ENCODE measurements at regions not wholly inside any gene's neighbourhood (a gene's known extent, or its start where the extent isn't known, plus 50 kb on each side); places are given as distances from the start of the nearest gene placed in this dataset.

GRCh38 chr9:105858877-105859276 lies 164.5 kb downstream of the TMEM38B start:
- no TSS peak for BruUV-seq (replicated peaks)
- no peak for FAIRE-seq

More at GRCh38 chr9:105858877-105859276, 164.5 kb downstream of the TMEM38B start:
- Histone ChIP-seq H3K9me3 (replicated peaks; ENCODE audit: control insufficient read depth, insufficient read depth, low read length) (no peaks in the 10 kb centered on the region), H4K20me1 (replicated peaks; ENCODE audit: control insufficient read depth, extremely low read depth, insufficient read depth, low read length) (no peaks in the 10 kb centered on the region), H3K4me1 (ENCODE audit: control insufficient read depth, extremely low read depth, insufficient read depth, low read length) (no peaks in the 10 kb centered on the region), H2AFZ (ENCODE audit: low read depth, low read length) (no peak overlapping the region), H3K36me3 (ENCODE audit: control insufficient read depth in 2 of 2, extremely low read depth in 1 of 2, insufficient read depth in 2 of 2, low read length in 2 of 2) (no peaks in the 10 kb centered on the region), H3K9me1 (replicated peaks; ENCODE audit: control insufficient read depth, extremely low read depth, insufficient read depth, low read length) (no peaks in the 10 kb centered on the region), H3K4me2 (ENCODE audit: insufficient read depth, low read length) (no peak overlapping the region), H3K27ac (ENCODE audit: insufficient read depth, low read depth, low read length) (no peak overlapping the region), H3K27me3 (ENCODE audit: control insufficient read depth in 2 of 2, insufficient read depth in 2 of 2, low read length in 2 of 2) (no peaks in the 10 kb centered on the region), H3K9ac (replicated peaks; ENCODE audit: extremely low read depth, insufficient read depth, low read length) (no peak overlapping the region), H3K4me3 (replicated peaks in 1 of 3; ENCODE audit: insufficient read depth in 1 of 3, low read depth in 1 of 3, low read length in 3 of 3) (no peak overlapping the region), H3K79me2 (ENCODE audit: control insufficient read depth, insufficient read depth, low read length) (no peaks in the 10 kb centered on the region)
- dilution Hi-C loops (cut with MboI; ENCODE audit: extremely low pct_ligation_motif_present, low sequenced_read_pairs) (no loop called here), intact Hi-C loops (cut with micrococcal nuclease) (no loop called here)
- TF ChIP-seq POLR2A (IDR thresholded peaks at IDR 0.05; ENCODE audit: low read depth, low read length) (no peak), EZH2 (IDR thresholded peaks at IDR 0.05; ENCODE audit: borderline replicate concordance, low read depth, low read length, severe bottlenecking) (no peak), POLR2AphosphoS5 (IDR thresholded peaks at IDR 0.05; ENCODE audit: insufficient read depth, low read depth, low read length) (no peak), CTCF (IDR thresholded peaks at IDR 0.05; ENCODE audit: extremely low read depth in 1 of 2, insufficient read depth in 1 of 2, low read depth in 1 of 2, low read length in 2 of 2) (no peak), GATA2 (IDR thresholded peaks at IDR 0.05; ENCODE audit: insufficient read depth, insufficient read length, low read depth, low read length) (no peak), JUN (IDR thresholded peaks at IDR 0.05; ENCODE audit: borderline replicate concordance, insufficient read depth, insufficient read length, low read depth) (no peak), FOS (IDR thresholded peaks at IDR 0.05; ENCODE audit: borderline replicate concordance, insufficient read depth, low read length) (no peak)
- TF ChIP-seq, protein P1, sequence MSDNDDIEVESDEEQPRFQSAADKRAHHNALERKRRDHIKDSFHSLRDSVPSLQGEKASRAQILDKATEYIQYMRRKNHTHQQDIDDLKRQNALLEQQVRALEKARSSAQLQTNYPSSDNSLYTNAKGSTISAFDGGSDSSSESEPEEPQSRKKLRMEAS (IDR thresholded peaks at IDR 0.05; ENCODE audit: insufficient read depth, insufficient read length): no peak
- no peak for DNase-seq (ENCODE audit: low read depth, low spot score)
- ChIA-PET CTCF (interaction anchor here (2.5 kb wide), 1 partner anchor 23 kb away, joined by 7 read pairs; no protein-coding TSS in a partner anchor), POLR2A (no interaction called here)
